HG02870 (cell line): ENCODE measurements at regions not wholly inside any gene's neighbourhood (a gene's known extent, or its start where the extent isn't known, plus 50 kb on each side); places are given as distances from the start of the nearest gene placed in this dataset.
"Not testable (repeated sequence)": the region's sequence is repeated elsewhere in the genome, so short reads cannot be mapped to it uniquely, and the experiment has no call there.

Source experiments
- ATAC-seq: cut with Tn5 transposase; IDR thresholded peaks from one replicate; pipeline ENCODE4 v1.9.1; 2021; ENCODE audit warnings: mild to moderate bottlenecking, moderate library complexity; ENCODE audit not compliant: unreplicated experiment

GRCh38 chr3:18195836-18196235 is 229.3 kb downstream of the SATB1 start:
- no peak for ATAC-seq

GRCh38 chr3:18194431-18194830 is 230.7 kb downstream of the SATB1 start:
- no peak for ATAC-seq

GRCh38 chr3:18190646-18191045 is 234.5 kb downstream of the SATB1 start:
- no peak for ATAC-seq

GRCh38 chr3:18189282-18190050 is 235.7 kb downstream of the SATB1 start:
- ATAC-seq: no peak

GRCh38 chr3:18188491-18188890 is 236.6 kb downstream of the SATB1 start:
- no peak for ATAC-seq

- no peak for ATAC-seq
Observed at GRCh38 chr3:18185624-18186023, 239.5 kb downstream of the SATB1 start.

GRCh38 chr3:18182923-18183322 is 242.2 kb downstream of the SATB1 start:
- not testable (repeated sequence) for ATAC-seq

GRCh38 chr3:18179521-18179920 is 245.6 kb downstream of the SATB1 start:
- ATAC-seq: no peak

GRCh38 chr3:18177271-18177670 is 247.9 kb downstream of the SATB1 start:
- no peak for ATAC-seq

GRCh38 chr3:18173891-18174290 is 251.2 kb downstream of the SATB1 start:
- not testable (repeated sequence) for ATAC-seq

GRCh38 chr3:18159681-18160080 is 265.5 kb downstream of the SATB1 start:
- ATAC-seq: no peak

- ATAC-seq: no peak
Observed at GRCh38 chr3:18153571-18154173, 271.5 kb downstream of the SATB1 start.

- ATAC-seq: no peak
Observed at GRCh38 chr3:18151199-18151598, 273.9 kb downstream of the SATB1 start.

GRCh38 chr3:18149935-18150334 is 275.2 kb downstream of the SATB1 start:
- ATAC-seq: no peak

GRCh38 chr3:18149386-18149785 is 275.8 kb downstream of the SATB1 start:
- ATAC-seq: no peak

- ATAC-seq: no peak
Observed at GRCh38 chr3:18144571-18144970, 280.6 kb downstream of the SATB1 start.

- no peak for ATAC-seq
Observed at GRCh38 chr3:18143258-18143780, 281.8 kb downstream of the SATB1 start.

- ATAC-seq: no peak
Observed at GRCh38 chr3:18137958-18138357, 287.2 kb downstream of the SATB1 start.

- ATAC-seq: no peak
Observed at GRCh38 chr3:18135060-18135814, 289.9 kb downstream of the SATB1 start.

- no peak for ATAC-seq
Observed at GRCh38 chr3:18134386-18135059, 290.6 kb downstream of the SATB1 start.

GRCh38 chr3:18132991-18133390 is 292.1 kb downstream of the SATB1 start:
- no peak for ATAC-seq
